Right kidney (tissue), 1 donor: ENCODE measurements at regions not wholly inside any gene's neighbourhood (a gene's known extent, or its start where the extent isn't known, plus 50 kb on each side); places are given as distances from the start of the nearest gene placed in this dataset.

ENCODE experiments used
- DNase-seq: peaks from one replicate; pipeline ENCODE4 v3.0.0-alpha.2; 2016

DNA sequence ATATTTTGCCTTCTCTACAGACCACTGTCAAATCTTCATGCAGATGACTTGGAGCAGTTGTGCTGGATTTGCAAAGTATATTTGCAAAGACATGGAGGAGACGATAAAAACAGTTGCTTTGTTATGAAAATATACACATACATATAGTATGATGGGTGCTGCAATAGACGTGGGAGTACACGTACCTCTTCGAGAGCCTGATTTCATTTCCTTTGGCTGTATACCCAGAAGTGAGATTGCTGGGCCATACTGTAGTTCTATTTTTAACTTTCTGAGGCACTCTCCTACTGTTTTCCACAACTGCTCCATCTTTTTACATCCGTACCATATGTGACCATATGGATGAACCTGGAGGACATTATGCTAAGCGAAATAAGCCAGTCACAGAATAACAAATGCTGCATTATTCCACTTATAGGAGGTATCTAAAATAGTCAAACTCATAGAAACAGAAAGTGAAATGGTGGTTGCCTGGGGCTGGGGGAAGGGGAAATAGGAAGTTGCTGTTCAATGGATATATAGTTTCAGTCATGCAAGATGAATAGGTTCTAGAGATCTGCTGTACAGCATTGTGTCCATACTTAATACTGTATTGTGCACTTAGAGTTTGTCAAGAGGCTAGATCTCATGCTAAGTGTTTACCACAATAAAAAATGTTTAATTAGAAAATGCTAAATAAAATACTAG, 223.8 kb downstream of the HAO1 start:
- DNase-seq: no peak

DNA sequence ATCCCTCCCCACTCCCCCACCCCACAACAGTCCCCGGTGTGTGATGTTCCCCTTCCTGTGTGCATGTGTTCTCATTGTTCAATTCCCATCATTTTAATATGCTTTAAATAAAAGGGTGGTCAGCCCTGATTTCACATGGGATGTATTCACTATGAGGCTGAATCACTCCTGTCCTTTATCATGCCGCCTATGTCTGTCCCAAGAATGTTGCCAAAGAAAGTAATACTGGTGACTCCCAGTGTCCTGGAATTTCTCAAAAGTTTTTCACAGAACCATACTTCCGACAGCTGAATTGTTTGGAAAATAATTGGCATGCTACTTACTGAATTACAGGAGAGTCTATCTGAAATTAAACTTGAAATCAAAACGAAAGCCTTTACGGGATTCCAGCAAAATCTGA, 217.7 kb downstream of the HAO1 start:
- DNase-seq: no peak

DNA sequence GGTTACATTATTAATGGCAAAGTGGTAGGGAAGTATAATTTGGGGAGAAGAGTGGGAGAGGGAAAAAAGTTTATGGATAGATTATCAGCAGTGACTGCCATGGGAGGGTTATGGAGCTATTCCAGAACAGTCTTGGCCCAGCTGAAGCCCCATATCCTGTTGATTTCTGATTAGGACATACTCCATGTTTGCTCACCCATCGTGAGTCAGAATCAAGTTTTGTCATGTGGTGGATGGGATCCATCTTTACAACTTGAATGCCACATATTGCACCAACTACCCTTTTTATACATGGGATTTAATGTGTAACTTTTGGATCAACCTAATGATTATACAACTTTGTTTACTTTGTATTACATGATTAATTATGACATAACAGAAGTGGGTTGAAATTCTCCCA, 217.0 kb downstream of the HAO1 start:
- DNase-seq: no peak

DNA sequence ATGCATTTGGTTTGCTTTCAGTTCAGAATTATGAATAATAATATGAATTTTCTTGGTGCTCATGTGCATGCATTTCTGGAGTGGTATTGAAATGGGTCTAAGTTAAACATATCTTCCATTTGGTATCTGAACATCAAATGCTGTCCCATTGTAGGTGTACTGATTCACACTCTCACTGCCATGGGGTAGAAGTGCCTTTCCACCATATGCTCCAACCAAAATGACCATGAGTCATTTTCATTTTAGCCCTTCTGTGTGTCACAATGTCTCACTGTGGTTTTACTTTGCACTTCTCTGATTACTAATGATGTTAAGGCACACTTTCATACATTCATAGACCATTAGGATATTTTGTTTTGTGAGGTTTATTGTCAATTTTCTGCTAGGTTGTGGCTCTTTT, 211.9 kb downstream of the HAO1 start:
- DNase-seq: no peak

DNA sequence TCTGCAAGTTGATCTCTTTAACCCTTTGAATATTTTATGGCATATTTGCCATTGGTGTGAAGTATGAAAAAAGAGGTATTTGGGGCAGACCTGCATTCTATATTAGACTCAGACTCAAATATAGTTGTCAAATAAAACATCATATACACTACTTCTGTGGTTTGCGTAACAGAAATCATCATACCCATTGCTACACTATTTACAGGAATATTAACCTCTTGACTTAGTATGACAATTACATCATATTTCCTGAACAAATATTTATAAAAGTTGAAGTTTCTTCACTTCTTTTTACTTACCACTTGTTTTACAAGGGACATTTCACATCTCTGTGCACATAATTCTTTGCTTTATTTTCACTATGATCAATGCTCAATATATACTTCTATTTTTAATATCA, 206.0 kb downstream of the HAO1 start:
- DNase-seq: no peak

DNA sequence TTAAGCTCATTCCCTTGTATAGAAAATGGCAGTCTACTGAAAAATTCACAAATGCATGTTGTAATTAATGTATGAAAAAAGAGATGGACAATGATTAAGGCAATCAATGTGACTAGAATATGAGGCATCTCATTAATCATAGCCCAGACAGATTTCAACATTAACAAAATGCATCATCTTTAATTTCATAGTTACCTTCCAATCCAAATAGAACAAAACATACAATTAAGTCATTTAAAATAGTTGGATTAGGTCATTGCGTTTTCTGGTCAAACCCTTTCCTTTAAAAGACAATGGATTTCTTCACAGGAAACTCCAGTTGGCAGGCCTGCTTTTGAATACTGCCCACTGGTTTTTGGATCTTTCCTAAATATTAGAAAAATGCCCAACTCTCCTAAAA, 203.9 kb downstream of the HAO1 start:
- DNase-seq: no peak

DNA sequence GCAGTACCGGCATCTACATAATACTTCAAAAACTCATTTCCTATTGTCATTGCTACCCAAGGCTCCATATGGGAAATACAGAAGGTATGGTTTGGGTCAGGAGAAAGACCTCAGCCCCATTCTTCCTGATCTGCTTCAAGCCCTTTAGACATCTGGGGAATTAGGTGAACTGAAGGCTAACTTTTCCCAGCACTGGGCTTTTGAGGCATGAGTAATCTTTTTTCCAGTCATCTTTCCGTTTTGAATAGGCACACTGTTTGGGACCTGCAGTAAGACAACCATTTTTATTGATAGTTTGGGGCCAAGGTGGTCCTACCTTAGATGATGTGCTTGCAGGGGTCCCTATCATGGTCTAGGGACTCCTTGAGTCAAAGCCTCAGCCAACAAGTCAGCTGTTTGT, 198.4 kb downstream of the HAO1 start:
- DNase-seq: no peak

DNA sequence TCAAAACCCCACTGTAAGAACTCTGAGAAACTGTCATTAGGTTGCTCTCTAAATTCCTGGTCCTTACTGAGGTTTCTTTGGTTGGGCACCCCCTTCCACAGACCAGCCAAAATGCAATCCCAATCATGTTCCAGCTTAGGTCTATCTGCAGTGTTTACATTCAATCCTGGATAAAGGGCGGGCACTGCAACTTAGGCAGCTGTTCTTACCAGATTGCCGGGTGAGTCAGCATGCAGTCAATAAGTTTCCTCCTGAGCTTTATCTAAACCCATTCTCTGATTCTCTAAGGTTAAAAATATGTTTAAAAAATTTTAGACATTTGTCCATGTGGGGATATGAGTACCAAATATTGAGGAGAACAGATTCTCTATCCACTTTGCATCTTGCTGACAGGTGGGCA, 197.8 kb downstream of the HAO1 start:
- no peak for DNase-seq

DNA sequence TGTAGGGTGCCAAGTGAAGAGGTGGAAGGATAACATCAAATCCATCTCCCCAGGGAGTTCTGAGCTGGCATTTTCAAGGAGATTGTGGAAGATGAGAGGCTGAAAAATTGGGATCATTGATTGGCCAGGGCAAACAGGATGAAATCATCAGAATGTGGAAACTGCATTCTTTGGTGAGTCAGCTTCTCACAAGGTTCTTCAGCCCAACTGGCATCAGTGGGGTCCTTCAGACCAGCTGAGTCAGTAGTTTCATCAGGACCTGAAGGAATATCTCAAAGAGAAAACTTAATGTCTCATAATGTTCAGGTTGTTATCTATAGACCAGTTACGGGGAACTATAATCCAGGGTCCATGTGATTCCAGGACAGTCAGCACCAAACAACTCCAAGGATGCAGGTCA, 195.8 kb downstream of the HAO1 start:
- DNase-seq: no peak

DNA sequence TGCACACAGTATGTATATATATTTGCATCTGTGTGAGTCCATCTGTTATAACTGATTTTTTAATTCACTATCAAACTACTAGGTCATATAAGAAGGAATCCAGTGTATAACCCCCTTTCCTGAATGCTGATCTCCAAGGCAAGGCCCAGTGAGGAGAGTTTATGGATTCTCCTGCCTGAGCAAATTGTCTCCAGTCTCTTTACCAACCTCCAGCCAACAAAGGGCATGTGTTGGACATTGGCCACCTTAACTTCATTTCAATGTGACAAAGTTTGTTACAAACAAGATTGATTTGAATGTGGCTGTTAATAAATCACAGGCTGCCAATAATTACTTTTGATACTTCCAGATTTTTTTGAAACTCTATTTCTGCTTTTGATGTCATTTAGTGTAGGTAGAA, 191.6 kb downstream of the HAO1 start:
- DNase-seq: no peak

DNA sequence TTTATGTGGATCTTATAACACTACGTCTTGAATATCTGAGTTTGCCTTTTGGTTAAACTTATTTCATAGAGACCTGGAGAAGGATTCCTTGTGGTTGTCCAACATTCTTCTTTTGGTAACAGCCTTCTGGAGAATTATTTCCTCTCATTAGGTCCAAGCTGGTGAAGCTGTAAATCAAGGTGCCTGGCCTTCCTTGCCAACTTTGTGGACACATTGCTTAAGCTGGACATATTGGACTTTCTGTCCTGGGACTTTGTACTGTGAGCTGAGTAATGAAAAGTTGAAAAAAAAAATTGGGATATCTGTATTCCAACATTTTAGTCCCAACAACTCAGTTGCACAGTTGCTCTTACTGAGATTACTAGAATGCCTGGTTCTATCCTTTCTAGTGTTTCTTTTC, 186.2 kb downstream of the HAO1 start:
- no peak for DNase-seq

DNA sequence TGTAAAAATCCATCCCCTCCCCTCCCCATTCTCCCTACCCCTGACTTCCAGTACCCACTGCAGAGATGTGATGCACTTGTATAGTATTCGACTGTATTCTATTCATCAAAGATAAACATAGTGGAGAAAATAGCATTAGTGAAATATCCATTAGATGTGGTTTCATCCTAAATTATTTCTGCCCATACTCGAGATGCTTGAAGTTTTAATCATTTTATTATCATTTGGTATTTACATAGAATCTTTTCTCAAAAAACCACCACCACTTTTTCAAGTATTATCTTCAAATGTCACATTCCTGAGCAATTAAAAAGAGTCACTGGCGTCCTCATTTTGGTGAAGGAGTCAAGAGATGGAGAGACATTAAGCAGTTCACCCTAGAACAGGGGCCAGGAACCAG, 181.9 kb downstream of the HAO1 start:
- no peak for DNase-seq

DNA sequence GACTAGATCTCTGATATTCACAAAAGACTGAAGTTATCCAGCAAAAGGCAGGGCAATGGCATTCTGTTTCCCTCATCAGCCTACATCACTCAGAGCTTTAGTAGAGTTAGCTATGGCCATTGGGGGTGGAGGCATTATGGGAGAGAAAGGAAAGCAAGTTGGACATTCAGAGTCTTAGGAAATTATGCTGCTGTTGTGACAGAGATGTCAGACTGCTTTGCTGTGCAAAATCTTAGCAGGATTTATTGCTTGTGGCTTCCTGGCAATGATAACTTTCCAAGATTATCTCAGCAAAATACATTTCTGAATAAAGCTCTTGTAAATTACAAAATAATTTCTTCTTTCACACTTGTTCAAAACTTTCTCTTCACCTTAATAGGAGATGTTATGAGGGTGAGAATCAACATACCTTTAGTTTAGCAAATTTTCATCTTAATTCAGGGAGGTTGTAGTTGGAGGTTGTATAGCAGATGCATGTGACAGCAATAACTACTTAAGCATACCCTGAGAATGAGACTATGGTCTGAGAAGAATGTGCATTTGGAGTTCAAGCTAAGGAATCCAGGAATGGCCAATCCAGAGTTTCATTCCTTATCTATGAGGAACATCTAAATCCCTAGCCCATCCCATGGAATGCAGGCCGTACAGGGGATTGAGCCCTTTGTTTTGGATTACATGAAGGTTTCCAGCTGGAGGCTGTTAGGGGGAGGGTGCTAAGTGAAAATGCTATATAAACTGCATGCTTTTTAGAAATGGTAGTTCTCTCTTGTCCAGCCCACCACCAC, 179.8 kb downstream of the HAO1 start:
- DNase-seq: no peak

DNA sequence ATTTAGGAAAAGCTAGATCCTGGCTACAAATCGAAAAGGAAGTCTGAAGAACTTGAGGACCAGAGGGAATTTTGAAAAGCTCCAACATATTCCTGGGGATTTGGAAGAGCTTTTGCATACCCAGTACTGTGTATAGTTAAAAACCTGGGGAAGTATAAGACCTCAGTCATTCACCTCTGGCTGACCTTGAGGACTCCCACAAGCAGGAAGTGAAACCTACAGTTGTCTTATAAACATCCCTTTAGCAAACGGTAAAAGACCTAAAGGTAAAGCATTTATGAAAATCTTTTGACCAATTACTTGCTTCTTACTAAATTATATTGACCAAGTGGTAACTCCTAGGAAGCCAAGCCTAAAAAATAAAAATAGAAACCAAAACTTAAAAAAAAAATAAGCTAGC, 175.0 kb downstream of the HAO1 start:
- DNase-seq: no peak

DNA sequence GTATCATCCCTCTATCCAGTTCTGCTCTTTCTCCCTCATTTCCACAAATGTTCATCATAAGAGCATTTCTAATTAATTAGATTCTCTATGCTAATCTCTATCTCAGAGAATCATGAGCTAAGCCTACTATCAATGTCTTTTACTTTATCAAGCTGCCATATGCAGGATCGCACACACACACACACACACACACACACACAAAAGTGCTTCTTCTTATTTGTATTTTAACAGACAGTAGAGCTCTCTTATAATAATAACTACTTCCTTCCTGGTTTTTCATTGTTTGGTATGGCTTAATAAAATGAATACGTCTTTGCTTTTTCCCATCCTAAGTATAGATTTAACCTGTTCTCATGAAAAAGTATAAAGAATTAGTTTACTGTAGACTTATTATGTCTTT, 170.2 kb downstream of the HAO1 start:
- no peak for DNase-seq

DNA sequence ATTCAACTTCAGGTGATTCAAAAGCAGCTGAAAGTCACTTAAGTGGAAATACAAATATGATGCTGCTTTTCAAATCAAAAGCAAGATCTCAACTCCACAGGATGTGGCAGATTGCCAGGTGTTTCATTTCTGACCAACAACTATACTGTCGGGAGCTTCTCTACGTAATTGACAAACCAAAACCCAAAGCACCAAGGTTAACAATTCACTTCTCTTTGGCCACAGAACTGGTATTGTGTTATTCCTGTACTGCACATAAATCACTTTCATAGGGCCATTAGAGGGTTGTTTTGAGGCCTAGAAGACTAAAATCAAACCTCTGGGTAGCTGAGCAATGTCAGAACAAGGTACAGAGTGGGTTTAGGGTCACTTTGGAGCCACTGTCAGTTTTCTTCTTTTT, 169.7 kb downstream of the HAO1 start:
- DNase-seq: no peak

DNA sequence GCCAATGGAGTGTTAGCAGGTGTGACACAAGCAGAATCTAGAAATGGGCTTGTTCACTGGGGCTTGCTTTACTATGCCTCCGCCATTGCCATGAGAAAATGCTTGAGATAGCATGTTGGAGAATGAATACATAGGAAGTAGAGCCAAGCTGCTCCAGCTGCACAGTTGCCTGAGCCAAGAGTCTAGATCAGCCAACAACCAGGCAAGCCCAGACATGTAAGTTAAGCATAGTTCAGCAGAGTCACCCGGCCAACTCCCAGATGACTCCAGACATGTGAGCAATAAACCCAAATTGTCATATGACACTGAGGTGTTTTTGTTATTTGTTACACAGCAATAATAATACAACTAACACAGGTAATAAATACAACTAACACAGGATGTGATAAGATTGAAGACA, 167.9 kb downstream of the HAO1 start:
- DNase-seq: no peak

DNA sequence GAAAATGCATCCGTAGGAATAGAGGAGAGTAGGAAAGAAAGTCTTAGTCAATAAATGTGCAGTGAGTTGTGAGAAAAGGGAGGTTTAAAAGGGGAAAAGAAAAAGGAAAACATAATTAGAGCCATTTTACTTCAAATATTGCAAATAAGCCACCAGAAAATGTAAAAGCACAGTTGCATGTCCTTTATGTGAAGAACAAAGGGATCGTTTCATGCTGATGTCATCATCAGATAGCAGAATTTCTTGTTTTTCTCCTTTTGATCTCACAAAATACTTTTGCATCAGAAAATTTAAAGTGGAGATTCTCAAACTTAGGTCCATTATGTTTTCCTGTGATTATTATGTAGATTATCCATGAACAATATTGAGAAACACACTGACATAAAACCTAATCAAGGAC, 166.7 kb downstream of the HAO1 start:
- no peak for DNase-seq

DNA sequence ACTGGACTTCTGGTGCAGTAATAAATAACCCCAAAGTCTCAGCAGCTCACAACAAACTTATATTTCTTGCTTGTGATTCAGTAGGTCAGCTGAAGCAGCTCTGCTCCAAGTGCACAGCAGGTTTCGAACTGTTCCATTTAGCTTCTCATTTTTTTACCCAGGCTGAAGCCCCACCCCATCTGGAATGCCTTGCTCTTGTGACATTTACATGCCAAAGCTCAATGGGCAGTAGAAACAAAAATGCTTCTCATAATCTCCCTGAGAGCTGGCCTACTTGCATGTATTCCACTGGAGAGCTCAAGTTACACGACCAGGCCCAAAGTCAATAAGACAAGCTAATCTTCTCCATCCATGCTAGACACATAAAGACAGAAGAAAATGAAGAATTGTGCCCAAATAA, 165.2 kb downstream of the HAO1 start:
- DNase-seq: no peak

DNA sequence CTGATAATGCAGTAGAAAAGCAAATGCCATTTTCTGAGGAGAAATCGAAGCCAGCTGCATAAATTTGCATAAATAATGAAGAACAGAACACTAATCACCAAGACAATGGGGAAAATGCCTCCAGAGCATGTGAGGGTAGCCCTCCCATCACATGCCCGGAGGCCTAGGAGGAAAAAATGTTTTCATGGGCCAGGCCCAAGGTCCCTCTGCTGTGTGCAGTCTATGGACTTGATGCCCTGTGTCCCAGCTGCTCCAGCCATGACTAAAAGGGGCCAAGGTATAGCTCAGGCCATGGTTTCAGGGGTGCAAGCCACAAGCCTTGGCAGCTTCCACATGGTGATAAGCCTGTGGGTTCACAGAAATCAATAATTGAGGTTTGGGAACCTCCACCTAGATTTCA, 164.1 kb downstream of the HAO1 start:
- no peak for DNase-seq

DNA sequence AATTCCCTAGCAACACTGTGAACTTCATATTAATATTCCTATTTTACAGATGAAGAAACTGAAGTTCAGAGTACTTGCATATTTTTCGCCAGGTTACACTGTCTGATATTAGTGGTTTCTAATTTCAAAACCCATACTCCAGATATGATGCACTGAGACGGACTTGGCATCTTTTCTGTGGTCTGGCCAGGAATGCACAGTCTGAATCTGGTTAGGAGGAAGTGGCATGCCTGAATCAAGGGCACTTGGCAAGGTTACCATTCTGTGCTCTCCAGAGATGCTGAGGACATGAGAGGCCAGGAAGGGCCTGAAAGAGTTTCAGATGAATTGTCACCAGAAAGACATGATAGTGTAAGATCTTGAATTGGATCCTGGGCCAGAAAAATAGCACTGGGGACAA, 150.1 kb downstream of the HAO1 start:
- no peak for DNase-seq

DNA sequence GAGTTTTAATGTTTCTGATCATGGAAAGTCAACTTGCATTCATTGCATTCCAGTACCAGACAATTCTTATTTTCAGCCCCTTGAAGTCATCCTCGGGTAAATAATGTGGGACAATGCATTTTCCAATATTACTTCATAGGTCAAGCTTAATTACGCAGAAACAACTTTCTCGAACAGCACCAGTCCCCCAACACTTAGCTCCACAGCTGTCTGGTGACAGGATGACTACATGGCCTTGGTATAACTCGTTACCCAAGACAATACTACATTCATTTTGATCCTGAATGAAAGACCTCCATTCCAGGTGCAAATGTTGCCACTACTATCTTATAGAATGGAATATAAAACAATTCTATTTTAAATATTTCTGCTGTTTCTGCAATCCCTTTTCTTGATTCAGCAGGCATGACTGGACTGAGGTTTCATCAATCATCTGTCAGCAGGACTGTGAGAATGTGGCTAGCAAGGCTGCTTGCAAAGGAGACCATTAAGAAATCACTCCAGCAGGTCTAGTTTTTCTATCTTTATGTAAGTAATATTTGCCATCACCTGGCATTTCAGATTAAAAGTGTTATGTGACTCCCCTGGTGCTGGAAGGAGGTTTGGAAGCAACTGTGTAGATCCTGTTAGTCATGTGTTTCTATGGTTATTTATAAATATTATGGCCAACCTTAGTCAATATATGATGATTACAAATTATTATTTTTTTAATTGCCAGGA, 147.9 kb downstream of the HAO1 start:
- DNase-seq: no peak

DNA sequence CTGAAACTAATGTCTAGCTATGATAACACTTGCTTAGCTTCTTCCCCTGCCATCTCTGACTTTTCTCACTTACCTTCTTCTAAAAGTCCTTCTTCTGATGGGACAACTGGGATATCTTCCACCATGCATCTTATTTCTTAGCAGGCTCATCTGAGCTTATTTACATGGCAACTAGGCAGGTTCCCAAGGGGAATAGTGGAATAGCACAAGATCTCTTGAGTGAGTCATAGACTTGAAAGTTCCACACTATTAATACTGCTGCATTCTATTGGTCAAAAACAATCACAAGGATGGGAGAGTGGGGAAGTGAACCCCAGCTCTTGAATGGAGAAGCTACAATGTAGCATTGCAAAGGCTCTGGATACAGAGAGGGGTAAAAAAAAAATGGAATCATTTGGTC, 142.1 kb downstream of the HAO1 start:
- no peak for DNase-seq

DNA sequence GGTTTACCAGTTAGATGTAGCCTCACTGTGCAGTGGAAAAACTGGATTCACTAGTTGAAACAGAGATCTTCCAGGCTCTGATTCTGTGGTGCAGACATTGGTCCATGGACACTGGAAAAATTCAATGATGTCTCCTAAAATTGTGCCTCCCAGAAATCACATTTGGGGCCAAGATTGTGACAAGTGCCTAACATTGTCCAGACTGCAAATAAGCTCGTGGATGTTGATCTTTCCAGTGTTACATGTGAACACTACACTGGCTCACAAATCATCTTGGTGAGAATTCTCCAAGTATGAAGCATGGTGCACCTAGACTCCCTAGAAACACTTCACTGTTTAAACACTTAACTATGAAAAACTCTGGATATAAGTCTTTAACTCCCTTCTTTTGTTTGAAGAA, 140.4 kb downstream of the HAO1 start:
- DNase-seq: no peak
